SK-N-SH (cell line): ENCODE measurements at regions not wholly inside any gene's neighbourhood (a gene's known extent, or its start where the extent isn't known, plus 50 kb on each side); places are given as distances from the start of the nearest gene placed in this dataset.

ENCODE experiments used
- CTCF ChIA-PET: fragments of 300-600, 350-600 bp; formaldehyde crosslinking; extraction: SDS; loops from one replicate; lab custom pipeline; 2021; lab: Yijun Ruan, JAX
- POLR2A ChIA-PET: fragments of 350-600 bp; sonication (Branson Sonifier 250); formaldehyde crosslinking; extraction: SDS; loops from one replicate; lab custom pipeline; 2020; ENCODE audit warnings: antibody characterized with exemption, inconsistent platforms; lab: Yijun Ruan, JAX
- DNase-seq: peaks from one replicate; pipeline ENCODE4 v3.0.0; 2012
- H2AFZ ChIP-seq: fragments of 200-600 bp; sonication (generic); 2 replicates; pipeline ENCODE4 v1.8.1; 2016; ENCODE audit warnings: antibody characterized with exemption, mild to moderate bottlenecking, low read depth
- H3F3A ChIP-seq: fragments of 200-600 bp; sonication (generic); replicated peaks from 2 replicates; pipeline ENCODE3; 2016; ENCODE audit warnings: antibody characterized with exemption, mild to moderate bottlenecking; ENCODE audit not compliant: insufficient read depth
- H3K27ac ChIP-seq, 2 experiments: fragments of 200-500 bp in 1 of 2; fragments of 200-600 bp in 1 of 2; sonication (Bioruptor generic) in 1 of 2; sonication (generic), shearing (Covaris generic) in 1 of 2; 2 replicates each; pipeline versions ENCODE4 v1.5.1 to v1.6.1; 2014 to 2016; ENCODE audit warnings: low read depth in 2 of 2, inconsistent platforms in 1 of 2, low read length in 1 of 2, mild to moderate bottlenecking in 1 of 2, mixed read lengths in 1 of 2
- H3K27me3 ChIP-seq: fragments of 200-600 bp; sonication (generic), shearing (Covaris generic); 2 replicates; pipeline ENCODE4 v1.6.1; 2016; ENCODE audit warnings: mixed run types; ENCODE audit not compliant: insufficient read depth
- H3K36me3 ChIP-seq, 2 experiments: fragments of 200-500 bp in 1 of 2; fragments of 200-600 bp in 1 of 2; sonication (Bioruptor generic) in 1 of 2; sonication (generic) in 1 of 2; replicated peaks in 1 of 2; 2 replicates each; pipeline versions ENCODE3 to v1.5.1; 2014 to 2016; ENCODE audit warnings: low read length in 1 of 2, mild to moderate bottlenecking in 1 of 2; ENCODE audit not compliant: insufficient read depth in 2 of 2, control insufficient read depth in 1 of 2
- H3K4me1 ChIP-seq, 2 experiments: fragments of 200-500 bp in 1 of 2; fragments of 200-600 bp in 1 of 2; sonication (Bioruptor generic) in 1 of 2; sonication (generic), shearing (Covaris generic) in 1 of 2; 2 replicates each; pipeline versions ENCODE4 v1.5.1 to v1.6.1; 2014 to 2016; ENCODE audit warnings: low read depth in 1 of 2, low read length in 1 of 2, mixed run types in 1 of 2; ENCODE audit not compliant: insufficient read depth in 2 of 2, control insufficient read depth in 1 of 2
- H3K4me2 ChIP-seq: fragments of 200-600 bp; sonication (generic), shearing (Covaris generic); 2 replicates; pipeline ENCODE4 v1.6.1; 2017; ENCODE audit warnings: mixed run types
- H3K4me3 ChIP-seq, 2 experiments: fragments of 200-500 bp in 1 of 2; fragments of 200-600 bp in 1 of 2; sonication (Bioruptor generic) in 1 of 2; sonication (generic), shearing (Covaris generic) in 1 of 2; 2 replicates each; pipeline versions ENCODE4 v1.5.1 to v1.8.1; 2014 to 2016; ENCODE audit warnings: low read depth in 2 of 2, inconsistent platforms in 1 of 2, low read length in 1 of 2, mild to moderate bottlenecking in 1 of 2, mixed read lengths in 1 of 2, moderate library complexity in 1 of 2
- H3K79me2 ChIP-seq: fragments of 200-600 bp; sonication (generic); 2 replicates; pipeline ENCODE4 v1.8.1; 2017; ENCODE audit warnings: mild to moderate bottlenecking; ENCODE audit not compliant: insufficient read depth
- H3K9ac ChIP-seq: fragments of 200-600 bp; sonication (generic); 2 replicates; pipeline ENCODE4 v1.6.1; 2017; ENCODE audit warnings: mixed run types
- H3K9me2 ChIP-seq: fragments of 200-600 bp; sonication (generic); 2 replicates; pipeline ENCODE4 v1.6.1; 2017; ENCODE audit warnings: mixed run types
- H3K9me3 ChIP-seq: fragments of 200-600 bp; sonication (generic); 2 replicates; pipeline ENCODE4 v1.6.1; 2017; ENCODE audit warnings: mixed run types, mild to moderate bottlenecking, moderate library complexity
- H4K20me1 ChIP-seq: fragments of 200-600 bp; sonication (generic); 2 replicates; pipeline ENCODE4 v1.6.1; 2017; ENCODE audit warnings: mild to moderate bottlenecking, mixed run types; ENCODE audit not compliant: insufficient read depth
- CHD2 ChIP-seq: fragments of 150-350 bp; IDR thresholded peaks from 2 replicates; pipeline ENCODE4 v1.6.1; 2018; ENCODE audit warnings: low read length; ENCODE audit not compliant: partially characterized antibody
- ELF1 ChIP-seq: IDR thresholded peaks from 2 replicates; pipeline ENCODE4 v1.4.0; 2012
- EP300 ChIP-seq, 2 experiments: IDR thresholded peaks; 2 replicates each; pipeline versions ENCODE4 v1.4.0 to v1.6.1; 2012; ENCODE audit warnings: borderline replicate concordance in 1 of 2, low read depth in 1 of 2, low read length in 1 of 2
- FOSL2 ChIP-seq: IDR thresholded peaks from 2 replicates; pipeline ENCODE4 v1.4.0; 2012; ENCODE audit warnings: low read depth, mild to moderate bottlenecking, moderate library complexity, borderline replicate concordance
- FOXM1 ChIP-seq: IDR thresholded peaks from 2 replicates; pipeline ENCODE4 v1.4.0; 2012; ENCODE audit warnings: low read depth, mild to moderate bottlenecking
- JUND ChIP-seq: IDR thresholded peaks from 2 replicates; pipeline ENCODE4 v1.4.0; 2012
- MEF2A ChIP-seq: IDR thresholded peaks from 2 replicates; pipeline ENCODE4 v1.4.0; 2012; ENCODE audit warnings: low read depth, borderline replicate concordance
- NFIC ChIP-seq: IDR thresholded peaks from 2 replicates; pipeline ENCODE4 v1.4.0; 2012; ENCODE audit warnings: borderline replicate concordance
- RXRA ChIP-seq: IDR thresholded peaks from 2 replicates; pipeline ENCODE4 v1.4.0; 2012; ENCODE audit warnings: low read depth, mild to moderate bottlenecking, borderline replicate concordance
- TCF12 ChIP-seq: IDR thresholded peaks from 2 replicates; pipeline ENCODE4 v1.4.0; 2012
- TEAD4 ChIP-seq: IDR thresholded peaks from 2 replicates; pipeline ENCODE4 v1.4.0; 2012; ENCODE audit warnings: mild to moderate bottlenecking, borderline replicate concordance; ENCODE audit not compliant: insufficient read depth
- WGBS: methylation state at CpG from one replicate; pipeline ENCODE4 v1.1.6; 2017; ENCODE audit warnings: low lambda C conversion rate; 5-methylcytosine and 5-hydroxymethylcytosine counted together
- TF ChIP-seq, protein P1 (sequence below): IDR thresholded peaks from 2 replicates; pipeline ENCODE4 v1.4.0; 2012; ENCODE audit warnings: low read depth, borderline replicate concordance
- TF ChIP-seq, protein P2 (sequence below): fragments of 150-350 bp; IDR thresholded peaks from 2 replicates; pipeline ENCODE4 v1.6.1; 2017; ENCODE audit warnings: antibody characterized with exemption, low read length, low read depth, borderline replicate concordance
- TF ChIP-seq, protein P3 (sequence below): IDR thresholded peaks from 2 replicates; pipeline ENCODE4 v1.4.0; 2012; ENCODE audit warnings: low read depth, borderline replicate concordance
- TF ChIP-seq, protein P4 (sequence below): IDR thresholded peaks from 2 replicates; pipeline ENCODE4 v1.4.0; 2012; ENCODE audit warnings: low read depth
- TF ChIP-seq, protein P5 (sequence below): IDR thresholded peaks from 2 replicates; pipeline ENCODE4; 2012

DNA sequence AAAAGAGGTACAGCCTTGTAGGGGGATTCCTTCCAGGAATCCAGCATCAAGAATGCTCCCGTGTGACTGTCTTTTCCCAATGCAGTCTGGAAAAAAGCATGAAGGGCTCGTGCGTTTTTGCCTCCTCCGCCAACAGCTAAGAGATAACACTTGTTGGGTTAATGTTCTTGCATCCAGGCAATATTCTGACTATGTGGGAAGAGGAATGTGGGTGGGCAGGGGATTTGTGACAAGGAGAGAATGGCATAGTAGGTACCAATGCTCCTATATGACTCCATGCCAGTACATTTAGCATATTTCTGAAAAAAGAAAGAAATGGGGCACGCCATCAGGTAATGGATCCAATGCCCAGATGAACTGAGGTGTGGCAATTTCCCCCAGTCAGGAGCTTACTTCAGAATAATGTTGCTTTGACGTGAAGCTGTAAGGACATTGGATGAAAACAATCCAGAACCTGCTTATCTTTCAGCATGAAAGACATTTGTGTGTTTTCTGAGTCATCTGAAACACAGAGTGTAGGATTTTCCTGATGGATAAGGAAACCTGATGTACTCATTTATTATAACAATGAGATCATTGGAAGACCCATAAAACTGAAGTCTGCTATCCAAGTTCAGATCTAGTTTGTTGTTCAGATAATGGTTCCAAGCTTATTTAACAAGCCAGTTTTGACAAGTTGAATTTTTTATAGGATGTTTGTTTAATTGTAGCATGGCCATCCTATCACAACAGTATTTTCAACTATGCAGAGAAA, 105.5 kb downstream of the LYPLAL1 start:
- Histone ChIP-seq H3F3A (peaks cover 27% of the 10 kb centered on the region), H2AFZ (no peak overlapping the region), H3K4me2 (no peak overlapping the region), H3K79me2 (no peaks in the 10 kb centered on the region), H3K9ac (no peak overlapping the region), H3K4me1 (peaks cover 0 to 15% of the 10 kb centered on the region in 2 experiments; a peak in 2 of 4 replicates), H4K20me1 (no peaks in the 10 kb centered on the region), H3K27me3 (no peaks in the 10 kb centered on the region), H3K27ac (peak overlapping the region in 1 of 2 experiments; percentile 69; a peak in 2 of 4 replicates), H3K9me2 (no peaks in the 10 kb centered on the region), H3K4me3 (no peak overlapping the region), H3K9me3 (no peaks in the 10 kb centered on the region), H3K36me3 (no peaks in the 10 kb centered on the region)
- no peak for DNase-seq
- TF ChIP-seq FOSL2 (peak; percentile 74), TEAD4 (peak; percentile 51; the same call in 1 of the 2 replicates), TCF12 (peak; percentile 82), RXRA (peak; percentile 57; the same call in 1 of the 2 replicates), MEF2A (peak; percentile 36; the same call in 1 of the 2 replicates), ELF1 (no peak), FOXM1 (peak; percentile 38; the same call in 1 of the 2 replicates), CHD2 (no peak), EP300 (IDR thresholded peaks at IDR 0.05; ENCODE audit: borderline replicate concordance in 1 of 2, low read depth in 1 of 2, low read length in 1 of 2) (peak in 1 of 2 experiments; percentile 76; a peak in 1 of 4 replicates), NFIC (peak; percentile 52), JUND (peak; percentile 81)
- TF ChIP-seq, protein P1, sequence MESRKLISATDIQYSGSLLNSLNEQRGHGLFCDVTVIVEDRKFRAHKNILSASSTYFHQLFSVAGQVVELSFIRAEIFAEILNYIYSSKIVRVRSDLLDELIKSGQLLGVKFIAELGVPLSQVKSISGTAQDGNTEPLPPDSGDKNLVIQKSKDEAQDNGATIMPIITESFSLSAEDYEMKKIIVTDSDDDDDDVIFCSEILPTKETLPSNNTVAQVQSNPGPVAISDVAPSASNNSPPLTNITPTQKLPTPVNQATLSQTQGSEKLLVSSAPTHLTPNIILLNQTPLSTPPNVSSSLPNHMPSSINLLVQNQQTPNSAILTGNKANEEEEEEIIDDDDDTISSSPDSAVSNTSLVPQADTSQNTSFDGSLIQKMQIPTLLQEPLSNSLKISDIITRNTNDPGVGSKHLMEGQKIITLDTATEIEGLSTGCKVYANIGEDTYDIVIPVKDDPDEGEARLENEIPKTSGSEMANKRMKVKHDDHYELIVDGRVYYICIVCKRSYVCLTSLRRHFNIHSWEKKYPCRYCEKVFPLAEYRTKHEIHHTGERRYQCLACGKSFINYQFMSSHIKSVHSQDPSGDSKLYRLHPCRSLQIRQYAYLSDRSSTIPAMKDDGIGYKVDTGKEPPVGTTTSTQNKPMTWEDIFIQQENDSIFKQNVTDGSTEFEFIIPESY = 0 out of 2 replicates have a peak, but pooled peaks have one; percentile 15
- TF ChIP-seq, protein P2, sequence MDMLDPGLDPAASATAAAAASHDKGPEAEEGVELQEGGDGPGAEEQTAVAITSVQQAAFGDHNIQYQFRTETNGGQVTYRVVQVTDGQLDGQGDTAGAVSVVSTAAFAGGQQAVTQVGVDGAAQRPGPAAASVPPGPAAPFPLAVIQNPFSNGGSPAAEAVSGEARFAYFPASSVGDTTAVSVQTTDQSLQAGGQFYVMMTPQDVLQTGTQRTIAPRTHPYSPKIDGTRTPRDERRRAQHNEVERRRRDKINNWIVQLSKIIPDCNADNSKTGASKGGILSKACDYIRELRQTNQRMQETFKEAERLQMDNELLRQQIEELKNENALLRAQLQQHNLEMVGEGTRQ = no peak
- TF ChIP-seq, protein P3, sequence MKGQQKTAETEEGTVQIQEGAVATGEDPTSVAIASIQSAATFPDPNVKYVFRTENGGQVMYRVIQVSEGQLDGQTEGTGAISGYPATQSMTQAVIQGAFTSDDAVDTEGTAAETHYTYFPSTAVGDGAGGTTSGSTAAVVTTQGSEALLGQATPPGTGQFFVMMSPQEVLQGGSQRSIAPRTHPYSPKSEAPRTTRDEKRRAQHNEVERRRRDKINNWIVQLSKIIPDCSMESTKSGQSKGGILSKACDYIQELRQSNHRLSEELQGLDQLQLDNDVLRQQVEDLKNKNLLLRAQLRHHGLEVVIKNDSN = no peak
- TF ChIP-seq, protein P4, sequence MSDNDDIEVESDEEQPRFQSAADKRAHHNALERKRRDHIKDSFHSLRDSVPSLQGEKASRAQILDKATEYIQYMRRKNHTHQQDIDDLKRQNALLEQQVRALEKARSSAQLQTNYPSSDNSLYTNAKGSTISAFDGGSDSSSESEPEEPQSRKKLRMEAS = no peak
- TF ChIP-seq, protein P5, sequence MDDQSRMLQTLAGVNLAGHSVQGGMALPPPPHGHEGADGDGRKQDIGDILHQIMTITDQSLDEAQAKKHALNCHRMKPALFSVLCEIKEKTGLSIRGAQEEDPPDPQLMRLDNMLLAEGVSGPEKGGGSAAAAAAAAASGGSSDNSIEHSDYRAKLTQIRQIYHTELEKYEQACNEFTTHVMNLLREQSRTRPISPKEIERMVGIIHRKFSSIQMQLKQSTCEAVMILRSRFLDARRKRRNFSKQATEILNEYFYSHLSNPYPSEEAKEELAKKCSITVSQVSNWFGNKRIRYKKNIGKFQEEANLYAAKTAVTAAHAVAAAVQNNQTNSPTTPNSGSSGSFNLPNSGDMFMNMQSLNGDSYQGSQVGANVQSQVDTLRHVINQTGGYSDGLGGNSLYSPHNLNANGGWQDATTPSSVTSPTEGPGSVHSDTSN = peak; percentile 87
- ChIA-PET POLR2A (no interaction called here), CTCF (interaction anchor here (1.0 kb wide), 1 partner anchor 11 kb away, joined by 3 read pairs; no protein-coding TSS in a partner anchor)
- 79% methylated on average over 6 of the region's 6 CpGs for WGBS
